NT2/D1 (cell line): ENCODE measurements at regions not wholly inside any gene's neighbourhood (a gene's known extent, or its start where the extent isn't known, plus 50 kb on each side); places are given as distances from the start of the nearest gene placed in this dataset.

ENCODE experiments used
- YY1 ChIP-seq: IDR thresholded peaks from 2 replicates; pipeline ENCODE4 v1.6.1; 2011; ENCODE audit not compliant: insufficient read length, insufficient read depth
- ZNF274 ChIP-seq: IDR thresholded peaks from 2 replicates; pipeline ENCODE4 v1.6.1; 2011; ENCODE audit warnings: mild to moderate bottlenecking, low read depth, low read length

DNA sequence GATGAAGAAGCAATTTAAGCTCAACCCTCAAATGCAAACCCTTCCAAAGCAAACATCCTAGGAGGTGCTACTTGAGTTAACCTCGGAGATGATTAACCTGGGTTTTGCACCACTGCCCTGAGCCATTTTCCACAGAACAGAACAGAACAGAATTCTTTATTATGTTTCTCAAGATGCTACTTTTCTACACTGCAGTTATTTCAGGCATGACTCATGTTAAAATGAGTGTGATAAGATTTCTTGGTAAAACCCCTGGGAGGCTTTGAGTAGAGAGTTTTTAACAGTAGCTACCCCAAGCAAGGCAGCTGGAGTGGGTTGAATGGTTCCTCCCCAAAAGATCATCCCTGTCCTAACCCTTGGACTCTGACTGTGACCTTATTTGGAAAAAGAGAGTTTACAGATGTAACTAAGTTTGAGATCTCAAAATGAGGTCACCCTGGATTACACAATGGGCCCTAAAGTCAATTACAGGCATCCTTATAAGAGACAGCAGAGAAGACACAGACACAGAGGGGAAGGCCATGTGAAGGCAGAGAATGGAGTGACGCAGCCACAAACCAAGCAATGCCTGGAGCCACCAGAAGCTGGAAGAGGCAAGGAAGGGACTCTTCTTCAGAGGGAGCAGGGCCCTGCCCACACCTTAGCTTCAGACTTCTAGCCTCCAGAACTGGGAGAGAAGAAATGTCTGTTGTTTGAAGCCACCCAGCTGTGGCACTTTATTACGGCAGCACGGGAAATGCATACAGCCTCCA is 153.4 kb downstream of the ETS2 start:
- TF ChIP-seq YY1 (no peak), ZNF274 (no peak)
